GM12878 (cell line): ENCODE measurements at regions not wholly inside any gene's neighbourhood (a gene's known extent, or its start where the extent isn't known, plus 50 kb on each side); places are given as distances from the start of the nearest gene placed in this dataset.

ENCODE experiments used
- ATAC-seq: fragments of 200-7000 bp; cut with Tn5 transposase; 3 replicates; pipeline ENCODE4 v1.9.1; 2020; ENCODE audit warnings: mild to moderate bottlenecking, moderate library complexity
- BruUV-seq: library from RNA; stranded (reverse); fragments of 400-500 nt; replicated peaks from 2 replicates; lab custom pipeline; 2021; lab: Mats Ljungman, UMichigan
- CTCF ChIA-PET: fragments of 300-600 bp; sonication (Branson Sonifier 250); formaldehyde crosslinking; extraction: SDS; loops from one replicate; lab custom pipeline; 2021; ENCODE audit warnings: inconsistent platforms; lab: Yijun Ruan, JAX
- POLR2A ChIA-PET: fragments of 350-600 bp; formaldehyde crosslinking; extraction: SDS; loops from one replicate; lab custom pipeline; 2021; ENCODE audit warnings: inconsistent platforms; lab: Charles Lee
- RAD21 ChIA-PET: fragments of 300-600 bp; sonication (Branson Sonifier 250); formaldehyde crosslinking; loops from one replicate; lab custom pipeline; 2023; ENCODE audit warnings: antibody characterized with exemption; ENCODE audit not compliant: unreplicated experiment; lab: Charles Lee
- SMC1A ChIA-PET: fragments of 300-600 bp; sonication (Branson Sonifier 250); formaldehyde crosslinking; loops from one replicate; lab custom pipeline; 2023; ENCODE audit not compliant: unreplicated experiment, uncharacterized antibody; lab: Charles Lee
- DNase-seq: peaks from one replicate; pipeline ENCODE4 v3.0.0-alpha.2; 2011; ENCODE audit warnings: low read depth, low spot score
- FAIRE-seq: peaks from 3 replicates; lab custom pipeline; 2011; peaks lifted over from hg19 to GRCh38; lab: Jason Lieb, UNC
- H2AFZ ChIP-seq: 2 replicates; pipeline ENCODE4 v1.6.0; 2011; ENCODE audit warnings: low read depth, low read length, control low read depth; ENCODE audit not compliant: control insufficient read depth
- H3K27ac ChIP-seq: 2 replicates; pipeline ENCODE4 v1.5.1; 2011; ENCODE audit warnings: control low read depth; ENCODE audit not compliant: control insufficient read depth, insufficient read depth
- H3K27me3 ChIP-seq, 2 experiments: replicated peaks in 1 of 2; 2 replicates each; pipeline versions ENCODE4 v1.6.0 to v1.6.1; 2011; ENCODE audit warnings: low read length in 1 of 2; ENCODE audit not compliant: control insufficient read depth in 2 of 2, insufficient read depth in 2 of 2
- H3K36me3 ChIP-seq, 2 experiments: 2 replicates each; pipeline ENCODE4 v1.5.1; 2011; ENCODE audit warnings: low read length in 1 of 2; ENCODE audit not compliant: control insufficient read depth in 2 of 2, insufficient read depth in 2 of 2
- H3K4me1 ChIP-seq: 2 replicates; pipeline ENCODE4 v1.6.1; 2011; ENCODE audit warnings: mild to moderate bottlenecking, low read length, moderate library complexity, mixed read lengths; ENCODE audit not compliant: control insufficient read depth, insufficient read depth
- H3K4me2 ChIP-seq: 2 replicates; pipeline ENCODE4 v1.6.0; 2011; ENCODE audit warnings: control low read depth; ENCODE audit not compliant: control insufficient read depth, insufficient read depth
- H3K4me3 ChIP-seq: fragments of 200-600 bp; sonication (generic); 2 replicates; pipeline ENCODE4 v1.5.1; 2016
- H3K79me2 ChIP-seq: 2 replicates; pipeline ENCODE4 v1.6.0; 2011; ENCODE audit warnings: low read length; ENCODE audit not compliant: control insufficient read depth, insufficient read depth
- H3K9ac ChIP-seq: 2 replicates; pipeline ENCODE4 v1.8.0; 2011; ENCODE audit warnings: low read length, control low read depth, mixed read lengths; ENCODE audit not compliant: control insufficient read depth, insufficient read depth
- H3K9me3 ChIP-seq: replicated peaks from 3 replicates; pipeline ENCODE4 v1.5.1; 2011; ENCODE audit warnings: mild to moderate bottlenecking, low read length; ENCODE audit not compliant: control insufficient read depth, insufficient read depth
- H4K20me1 ChIP-seq: 2 replicates; pipeline ENCODE4 v1.6.0; 2011; ENCODE audit not compliant: control insufficient read depth, insufficient read depth
- ATF7 ChIP-seq: fragments of 450-650 bp; IDR thresholded peaks from 2 replicates; pipeline ENCODE4 v1.6.1; 2016; ENCODE audit warnings: low read depth, mild to moderate bottlenecking
- BHLHE40 ChIP-seq, 2 experiments: fragments of 450-650 bp in 1 of 2; IDR thresholded peaks; 2 replicates each; pipeline ENCODE4 v1.6.1; 2011 to 2017; ENCODE audit warnings: low read depth in 2 of 2, borderline replicate concordance in 1 of 2, improper control_type of control experiment in 1 of 2, low read length in 1 of 2, mild to moderate bottlenecking in 1 of 2
- IRF4 ChIP-seq: IDR thresholded peaks from 2 replicates; pipeline ENCODE4 v1.6.1; 2011; ENCODE audit warnings: low read depth, low read length
- KLF5 ChIP-seq: fragments of 450-650 bp; IDR thresholded peaks from 2 replicates; pipeline ENCODE4 v1.6.1; 2014; ENCODE audit warnings: mild to moderate bottlenecking; ENCODE audit not compliant: partially characterized antibody
- STAT3 ChIP-seq: IDR thresholded peaks from 2 replicates; pipeline ENCODE4 v1.6.1; 2011; ENCODE audit warnings: low read depth, low read length, improper control_type of control experiment
- TARDBP ChIP-seq: IDR thresholded peaks from 2 replicates; pipeline ENCODE4 v1.6.1; 2016; ENCODE audit warnings: borderline replicate concordance
- TCF3 ChIP-seq: IDR thresholded peaks from 2 replicates; pipeline ENCODE4 v1.6.1; 2012; ENCODE audit warnings: low read depth, mild to moderate bottlenecking, low read length, borderline replicate concordance; ENCODE audit not compliant: insufficient read depth
- WRNIP1 ChIP-seq: IDR thresholded peaks from 2 replicates; pipeline ENCODE4 v1.6.1; 2011; ENCODE audit warnings: low read depth, low read length, improper control_type of control experiment, borderline replicate concordance
- ZBTB4 ChIP-seq: fragments of 450-650 bp; formaldehyde crosslinking; IDR thresholded peaks from 2 replicates; pipeline ENCODE4 v1.4.0; 2022; ENCODE audit warnings: mild to moderate bottlenecking, moderate library complexity
- ZNF217 ChIP-seq: fragments of 450-650 bp; IDR thresholded peaks from 2 replicates; pipeline ENCODE4 v1.6.1; 2017; ENCODE audit warnings: antibody characterized with exemption, mild to moderate bottlenecking
- ZZZ3 ChIP-seq: IDR thresholded peaks from 2 replicates; pipeline ENCODE4 v1.6.1; 2011; ENCODE audit warnings: low read depth; ENCODE audit not compliant: control insufficient read depth, insufficient read length
- WGBS: methylation state at CpG from one replicate; pipeline ENCODE4 v1.1.6; 2016; ENCODE audit warnings: low lambda C conversion rate; ENCODE audit not compliant: insufficient replicate concordance, insufficient coverage; ENCODE audit errors: missing lambda C conversion rate; 5-methylcytosine and 5-hydroxymethylcytosine counted together
- in situ Hi-C: fragments of 300-500 bp; cut with MboI; formaldehyde crosslinking; loops from 9 replicates; pipeline ENCODE4 v1.14.3; 2018; ENCODE audit warnings: mixed read lengths
- intact Hi-C: fragments of 100-400 bp; cut with micrococcal nuclease; formaldehyde crosslinking; loops from one replicate; pipeline ENCODE4 v1.14.2; 2022; ENCODE audit not compliant: unreplicated experiment
- TF ChIP-seq, protein P1 (sequence below): IDR thresholded peaks from 2 replicates; pipeline ENCODE4 v1.6.1; 2011; ENCODE audit warnings: low read depth, low read length, improper control_type of control experiment, borderline replicate concordance
- TF ChIP-seq, protein P2 (sequence below): IDR thresholded peaks from 2 replicates; pipeline ENCODE4 v1.6.1; 2012; ENCODE audit warnings: low read depth, low read length, improper control_type of control experiment

- no peak overlapping the region for H3K27ac ChIP-seq
These were observed 128.7 kb upstream of the CST7 start for GRCh38 chr20:24820345-24820744.

More at GRCh38 chr20:24820345-24820744, 128.7 kb upstream of the CST7 start:
- ChIA-PET SMC1A (no interaction called here), CTCF (no interaction called here), RAD21 (no interaction called here), POLR2A (no interaction called here)
- Histone ChIP-seq H3K9me3 (no peaks in the 10 kb centered on the region), H3K27me3 (peaks cover 0 to 3% of the 10 kb centered on the region in 2 experiments; a peak in 2 of 4 replicates), H2AFZ (no peak overlapping the region), H3K36me3 (no peaks in the 10 kb centered on the region), H3K79me2 (no peaks in the 10 kb centered on the region), H3K4me1 (peaks cover 4% of the 10 kb centered on the region), H3K4me3 (no peak overlapping the region), H3K4me2 (no peak overlapping the region), H3K9ac (no peak overlapping the region), H4K20me1 (no peaks in the 10 kb centered on the region)
- ATAC-seq (no peak), DNase-seq (no peak), FAIRE-seq (no peak)
- WGBS = 58% methylated on average over 6 of the region's 6 CpGs
- in situ Hi-C loops = no loop called here
- intact Hi-C loops = no loop called here
- no peak for TF ChIP-seq ZBTB4 (CRISPR knock-in tag)
- TF ChIP-seq KLF5 = no peak
- TF ChIP-seq TCF3 = no peak
- no peak for TF ChIP-seq STAT3
- TF ChIP-seq ATF7 = no peak
- TF ChIP-seq, protein P1, sequence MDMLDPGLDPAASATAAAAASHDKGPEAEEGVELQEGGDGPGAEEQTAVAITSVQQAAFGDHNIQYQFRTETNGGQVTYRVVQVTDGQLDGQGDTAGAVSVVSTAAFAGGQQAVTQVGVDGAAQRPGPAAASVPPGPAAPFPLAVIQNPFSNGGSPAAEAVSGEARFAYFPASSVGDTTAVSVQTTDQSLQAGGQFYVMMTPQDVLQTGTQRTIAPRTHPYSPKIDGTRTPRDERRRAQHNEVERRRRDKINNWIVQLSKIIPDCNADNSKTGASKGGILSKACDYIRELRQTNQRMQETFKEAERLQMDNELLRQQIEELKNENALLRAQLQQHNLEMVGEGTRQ = no peak
- TF ChIP-seq, protein P2, sequence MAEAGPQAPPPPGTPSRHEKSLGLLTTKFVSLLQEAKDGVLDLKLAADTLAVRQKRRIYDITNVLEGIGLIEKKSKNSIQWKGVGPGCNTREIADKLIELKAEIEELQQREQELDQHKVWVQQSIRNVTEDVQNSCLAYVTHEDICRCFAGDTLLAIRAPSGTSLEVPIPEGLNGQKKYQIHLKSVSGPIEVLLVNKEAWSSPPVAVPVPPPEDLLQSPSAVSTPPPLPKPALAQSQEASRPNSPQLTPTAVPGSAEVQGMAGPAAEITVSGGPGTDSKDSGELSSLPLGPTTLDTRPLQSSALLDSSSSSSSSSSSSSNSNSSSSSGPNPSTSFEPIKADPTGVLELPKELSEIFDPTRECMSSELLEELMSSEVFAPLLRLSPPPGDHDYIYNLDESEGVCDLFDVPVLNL = no peak
- TF ChIP-seq TARDBP = no peak
- TF ChIP-seq WRNIP1 = no peak
- TF ChIP-seq BHLHE40 (IDR thresholded peaks at IDR 0.05; ENCODE audit: borderline replicate concordance in 1 of 2, low read depth in 2 of 2, low read length in 1 of 2) = no peak
- TF ChIP-seq IRF4 = no peak
- TF ChIP-seq ZZZ3 = no peak
- no peak for TF ChIP-seq ZNF217
- BruUV-seq = no TSS peak
